HG03432 (cell line): ENCODE measurements at regions not wholly inside any gene's neighbourhood (a gene's known extent, or its start where the extent isn't known, plus 50 kb on each side); places are given as distances from the start of the nearest gene placed in this dataset.
"Not testable (repeated sequence)": the region's sequence is repeated elsewhere in the genome, so short reads cannot be mapped to it uniquely, and the experiment has no call there.

Source experiments
- ATAC-seq: cut with Tn5 transposase; IDR thresholded peaks from one replicate; pipeline ENCODE4 v1.9.1; 2021; ENCODE audit warnings: mild to moderate bottlenecking, moderate library complexity; ENCODE audit not compliant: unreplicated experiment

GRCh38 chr13:89982407-89983095 is 1364.9 kb upstream of the MIR17HG start:
- no peak for ATAC-seq

- no peak for ATAC-seq
Measured at GRCh38 chr13:89988206-89988605, 1359.3 kb upstream of the MIR17HG start.

- ATAC-seq, result no peak
Measured at GRCh38 chr13:90003566-90003965, 1343.9 kb upstream of the MIR17HG start.

GRCh38 chr13:90008707-90009149 is 1338.8 kb upstream of the MIR17HG start:
- no peak for ATAC-seq

GRCh38 chr13:90014038-90014437 is 1333.4 kb upstream of the MIR17HG start:
- ATAC-seq, result no peak

GRCh38 chr13:90015565-90016507 is 1331.7 kb upstream of the MIR17HG start:
- peak; percentile 38 for ATAC-seq

- no peak for ATAC-seq
Measured at GRCh38 chr13:90016688-90017087, 1330.8 kb upstream of the MIR17HG start.

- ATAC-seq, result no peak
Measured at GRCh38 chr13:90020536-90021070, 1326.9 kb upstream of the MIR17HG start.

GRCh38 chr13:90027409-90027808 is 1320.1 kb upstream of the MIR17HG start:
- no peak for ATAC-seq

- ATAC-seq, result no peak
Measured at GRCh38 chr13:90032313-90032712, 1315.2 kb upstream of the MIR17HG start.

- no peak for ATAC-seq
Measured at GRCh38 chr13:90032841-90033493, 1314.5 kb upstream of the MIR17HG start.

GRCh38 chr13:90039516-90039915 is 1308.0 kb upstream of the MIR17HG start:
- ATAC-seq, result no peak

GRCh38 chr13:90047600-90047999 is 1299.9 kb upstream of the MIR17HG start:
- no peak for ATAC-seq

GRCh38 chr13:90049989-90050671 is 1297.4 kb upstream of the MIR17HG start:
- ATAC-seq, result no peak

- no peak for ATAC-seq
Measured at GRCh38 chr13:90055121-90055520, 1292.4 kb upstream of the MIR17HG start.

- no peak for ATAC-seq
Measured at GRCh38 chr13:90055760-90056159, 1291.7 kb upstream of the MIR17HG start.

- not testable (repeated sequence) for ATAC-seq
Measured at GRCh38 chr13:90064226-90064625, 1283.3 kb upstream of the MIR17HG start.

GRCh38 chr13:90068658-90069057 is 1278.8 kb upstream of the MIR17HG start:
- peak; percentile 50 for ATAC-seq

GRCh38 chr13:90070362-90070761 is 1277.1 kb upstream of the MIR17HG start:
- no peak for ATAC-seq

- no peak for ATAC-seq
Measured at GRCh38 chr13:90070837-90071525, 1276.5 kb upstream of the MIR17HG start.
